Epithelial cell of proximal tubule (primary cell): ENCODE measurements at regions not wholly inside any gene's neighbourhood (a gene's known extent, or its start where the extent isn't known, plus 50 kb on each side); places are given as distances from the start of the nearest gene placed in this dataset.
A peak's percentile ranks its signal among the peaks of the same experiment; 100 is the strongest.

Source experiments
- DNase-seq: peaks from one replicate; pipeline ENCODE4 v3.0.0-alpha.2; 2011; ENCODE audit warnings: low read depth
- H3K4me3 ChIP-seq: 2 replicates; pipeline ENCODE4 v1.5.1; 2011; ENCODE audit warnings: low read depth, mild to moderate bottlenecking, low read length
- CTCF ChIP-seq: conservative IDR thresholded peaks from 2 replicates; pipeline ENCODE4 v1.5.1; 2012; ENCODE audit warnings: low read depth, mild to moderate bottlenecking, low read length

- no peak for DNase-seq
- TF ChIP-seq CTCF = no peak
- H3K4me3 ChIP-seq = no peak overlapping the region
Observed at GRCh38 chrX:148385471-148385870, 114.9 kb upstream of the AFF2 start.

GRCh38 chrX:148389629-148390028 lies 110.8 kb upstream of the AFF2 start:
- no peak for TF ChIP-seq CTCF
- DNase-seq = no peak

DNA sequence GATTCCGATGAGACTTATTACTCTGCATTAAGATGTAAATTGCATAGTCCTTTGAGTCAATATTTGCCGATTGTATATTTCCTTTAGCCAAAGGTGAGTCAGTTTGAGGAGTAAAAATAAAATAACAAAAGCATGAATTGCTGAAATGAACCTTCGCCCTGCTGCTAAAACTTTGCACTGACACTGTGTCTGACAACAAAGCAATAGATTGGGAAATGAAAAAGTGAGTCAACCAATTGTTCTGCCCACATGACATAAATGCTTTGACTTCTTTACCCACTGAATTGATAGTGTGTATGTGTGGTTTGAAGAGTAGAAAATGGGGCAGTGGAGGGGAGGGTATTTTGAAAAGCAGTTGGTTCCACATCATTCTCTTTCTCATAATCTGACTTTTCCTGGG lies 88.4 kb upstream of the AFF2 start:
- no peak for DNase-seq
- TF ChIP-seq CTCF = no peak
- no peak overlapping the region for H3K4me3 ChIP-seq

More at GRCh38 chrX:148389629-148390028, 110.8 kb upstream of the AFF2 start:
- no peak overlapping the region for H3K4me3 ChIP-seq

GRCh38 chrX:148416142-148416541 lies 84.3 kb upstream of the AFF2 start:
- no peak for TF ChIP-seq CTCF
- no peak for DNase-seq

GRCh38 chrX:148416931-148417330 lies 83.5 kb upstream of the AFF2 start:
- no peak overlapping the region for H3K4me3 ChIP-seq
- no peak for TF ChIP-seq CTCF
- peak; percentile 16 for DNase-seq

More at GRCh38 chrX:148416142-148416541, 84.3 kb upstream of the AFF2 start:
- H3K4me3 ChIP-seq = no peak overlapping the region

GRCh38 chrX:148417934-148418333 lies 82.5 kb upstream of the AFF2 start:
- TF ChIP-seq CTCF = no peak
- DNase-seq = peak; percentile 45
- no peak overlapping the region for H3K4me3 ChIP-seq

DNA sequence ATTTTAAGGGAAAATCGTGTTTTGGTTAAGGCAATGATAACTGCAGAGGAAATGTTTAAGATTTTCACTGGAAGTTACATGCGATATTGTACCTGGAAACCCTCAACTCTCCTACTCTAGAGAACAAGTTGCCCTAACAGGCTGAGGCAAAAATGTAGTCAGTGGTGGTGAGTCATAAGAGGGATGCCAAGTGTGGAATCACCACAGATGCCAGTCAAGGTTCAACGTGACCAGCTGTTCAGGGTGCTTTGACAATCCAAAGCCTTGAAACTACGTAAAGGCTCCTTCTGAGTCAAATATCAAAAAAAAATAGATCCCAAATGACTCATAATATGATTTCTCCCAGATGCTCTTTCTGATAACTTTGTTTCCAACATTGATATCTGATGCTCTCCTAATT lies 77.9 kb upstream of the AFF2 start:
- TF ChIP-seq CTCF = no peak
- DNase-seq = no peak
- no peak overlapping the region for H3K4me3 ChIP-seq
